GM21367 (cell line): ENCODE measurements at regions not wholly inside any gene's neighbourhood (a gene's known extent, or its start where the extent isn't known, plus 50 kb on each side); places are given as distances from the start of the nearest gene placed in this dataset.
"Not testable (repeated sequence)": the region's sequence is repeated elsewhere in the genome, so short reads cannot be mapped to it uniquely, and the experiment has no call there.

Experiments used
- ATAC-seq: cut with Tn5 transposase; IDR thresholded peaks from one replicate; pipeline ENCODE4 v1.9.1; 2021; ENCODE audit not compliant: unreplicated experiment

GRCh38 chr2:215722986-215723630 is 287.2 kb upstream of the FN1 start:
- no peak for ATAC-seq

GRCh38 chr2:215722125-215722524 is 286.3 kb upstream of the FN1 start:
- ATAC-seq = no peak

- ATAC-seq = not testable (repeated sequence)
These were observed 285.6 kb upstream of the FN1 start for GRCh38 chr2:215721515-215721914.

GRCh38 chr2:215718890-215719289 is 283.0 kb upstream of the FN1 start:
- ATAC-seq = no peak

DNA sequence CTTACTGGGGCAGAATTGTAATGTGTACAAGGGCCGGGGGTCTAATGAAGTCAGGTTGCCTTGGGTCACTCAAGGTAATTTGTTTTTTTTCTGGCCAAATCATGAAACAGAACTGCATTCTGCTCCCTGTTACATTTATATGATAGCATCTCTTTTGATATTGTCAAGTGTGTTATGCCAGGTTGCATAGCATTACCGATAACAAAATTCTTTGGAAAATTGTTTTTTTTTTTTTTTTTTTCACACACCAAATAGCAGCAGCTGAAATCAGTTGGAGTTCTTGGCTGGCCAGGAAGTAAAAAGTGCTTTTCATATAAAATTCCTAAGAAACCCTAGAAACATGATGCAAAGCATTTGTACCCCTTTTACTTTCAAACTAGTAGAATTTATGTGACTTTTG is 282.6 kb upstream of the FN1 start:
- ATAC-seq = no peak

DNA sequence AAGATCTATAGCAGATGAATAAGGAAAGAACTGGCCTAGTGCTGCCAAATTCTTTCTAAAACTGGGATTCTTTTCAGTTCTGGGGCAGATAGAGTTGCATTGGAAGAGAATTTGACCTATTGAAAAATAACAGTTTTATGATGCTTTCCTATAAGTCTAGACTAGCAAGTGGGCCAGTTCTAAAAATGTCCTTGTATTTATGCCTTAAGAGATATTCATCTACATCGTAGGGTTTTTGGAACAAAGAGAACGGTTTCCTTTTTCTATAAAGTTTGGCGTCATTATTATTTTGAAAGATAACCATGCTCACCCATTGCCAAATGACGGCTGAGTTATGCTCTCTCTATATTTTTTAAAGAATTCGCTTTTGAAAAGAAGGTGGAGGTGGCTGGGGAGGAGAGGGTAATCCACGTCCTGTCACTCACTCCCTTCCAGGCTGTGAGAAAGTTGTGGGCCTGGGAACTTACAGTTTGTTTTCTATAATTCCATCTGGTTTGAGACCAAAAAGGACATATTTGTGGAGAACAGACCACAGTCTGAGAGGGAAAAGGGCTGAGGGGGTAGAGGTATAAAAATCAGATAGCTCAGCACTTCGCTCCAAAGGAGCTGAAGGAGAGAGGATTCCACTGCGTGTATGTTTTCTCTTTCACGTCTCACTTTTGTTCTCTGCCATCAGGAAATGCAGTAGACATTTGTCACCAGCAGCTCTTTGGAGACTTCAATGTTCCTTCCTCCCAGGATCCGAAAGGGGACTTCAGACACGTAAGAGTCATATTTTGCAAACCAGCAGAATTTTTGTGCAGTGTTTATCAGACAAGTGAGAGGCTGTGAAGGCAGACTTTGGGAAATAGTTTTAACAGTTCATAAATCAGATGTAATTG is 281.9 kb upstream of the FN1 start:
- no peak for ATAC-seq

DNA sequence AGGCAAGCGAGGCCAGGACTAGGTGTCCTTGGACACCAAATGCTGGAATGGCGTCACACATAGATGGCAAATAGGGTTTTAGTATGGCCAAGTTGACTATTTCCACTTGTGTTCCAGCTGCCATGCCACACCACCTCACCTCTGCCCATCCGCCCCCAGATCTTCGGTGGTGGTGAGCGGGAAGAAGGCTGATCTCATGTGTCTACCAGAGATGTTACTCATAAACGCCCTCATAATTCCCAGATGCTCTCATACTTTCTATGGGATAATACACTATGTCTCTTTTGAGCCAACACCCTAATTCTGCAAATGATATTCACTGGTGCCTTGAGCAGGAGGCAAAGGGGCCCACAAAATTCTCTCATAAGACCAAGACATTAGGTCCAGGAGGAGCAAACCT is 281.1 kb upstream of the FN1 start:
- no peak for ATAC-seq

- no peak for ATAC-seq
These were observed 277.3 kb upstream of the FN1 start for GRCh38 chr2:215712871-215713790.

- no peak for ATAC-seq
These were observed 276.5 kb upstream of the FN1 start for GRCh38 chr2:215712219-215712868.

- ATAC-seq = no peak
These were observed 275.7 kb upstream of the FN1 start for GRCh38 chr2:215711471-215712034.

DNA sequence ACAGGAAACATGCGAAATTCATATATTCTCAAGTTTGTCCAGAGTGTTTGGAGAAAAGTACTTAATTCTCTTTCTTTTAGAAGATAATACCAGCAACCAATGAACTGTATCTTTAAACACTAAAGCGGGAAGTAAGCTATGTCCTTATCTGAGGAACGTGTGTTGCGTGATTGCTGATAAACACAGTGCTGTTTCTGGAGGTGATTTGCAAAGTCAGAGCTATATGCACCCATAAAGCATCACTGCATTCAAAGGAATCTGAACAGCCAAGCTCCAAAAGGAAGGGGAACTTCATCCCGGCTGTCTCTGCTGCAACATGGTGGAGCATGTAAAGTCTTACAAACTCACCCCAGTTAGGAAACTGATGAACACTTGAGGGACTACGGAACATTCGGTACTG is 271.7 kb upstream of the FN1 start:
- ATAC-seq = no peak

GRCh38 chr2:215705771-215706361 is 270.0 kb upstream of the FN1 start:
- ATAC-seq = no peak

DNA sequence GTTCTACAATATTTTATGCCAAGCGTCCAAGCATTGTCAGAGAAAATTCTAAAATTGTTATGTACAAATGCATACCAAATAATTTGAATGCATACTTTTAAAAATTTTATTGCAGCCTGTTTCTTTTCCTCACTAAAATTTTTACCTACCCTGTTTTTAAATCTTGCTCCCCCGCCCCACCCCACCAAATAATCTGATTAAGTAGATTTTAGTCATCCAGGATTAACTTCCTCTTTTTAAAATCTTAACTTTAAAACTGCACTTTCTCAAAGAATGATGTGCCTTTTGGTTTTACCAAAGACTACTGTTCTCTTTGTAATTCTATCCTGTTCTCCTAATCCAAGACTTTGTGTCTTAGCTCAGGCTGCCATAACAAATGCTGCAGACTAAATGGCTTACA is 269.4 kb upstream of the FN1 start:
- no peak for ATAC-seq

- no peak for ATAC-seq
These were observed 266.4 kb upstream of the FN1 start for GRCh38 chr2:215702116-215702902.

DNA sequence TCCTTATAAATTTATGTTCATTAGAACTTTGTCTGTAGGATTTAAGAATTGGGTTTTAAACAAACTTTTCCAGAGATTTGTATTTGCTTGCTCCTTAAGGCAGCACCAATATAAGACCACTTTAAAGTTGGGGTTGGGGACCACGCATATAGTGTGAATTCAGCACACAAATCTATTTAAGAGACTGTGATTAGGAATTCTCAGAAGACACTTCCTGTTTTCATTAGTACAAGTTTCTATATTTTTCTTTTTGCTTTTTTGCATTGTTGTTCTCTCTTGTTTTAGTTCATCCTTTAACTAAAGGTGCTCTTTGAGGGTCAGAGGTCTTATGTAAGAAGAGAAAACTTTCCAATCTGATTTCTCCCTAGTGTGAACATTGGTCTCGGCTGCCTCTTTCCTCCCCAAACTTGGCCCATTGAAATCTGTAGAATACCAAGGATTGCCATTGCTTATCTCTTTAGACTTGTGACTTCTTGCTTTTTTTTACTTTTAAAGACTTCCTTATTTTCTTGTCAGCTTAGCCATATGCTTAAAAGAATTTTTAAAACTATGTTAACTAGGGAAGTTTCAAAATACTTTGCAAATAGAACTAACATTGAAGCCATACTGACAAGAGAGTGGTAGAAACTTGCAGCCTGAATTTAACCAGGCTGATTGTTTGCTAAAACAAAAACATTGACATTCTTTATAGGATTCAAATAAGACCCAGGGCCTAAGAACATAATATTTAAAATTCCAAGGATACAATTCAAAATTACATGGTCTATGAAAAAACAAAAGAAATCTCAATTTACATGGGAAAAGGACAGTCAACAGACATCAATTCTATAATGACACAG is 264.1 kb upstream of the FN1 start:
- no peak for ATAC-seq

- no peak for ATAC-seq
These were observed 263.1 kb upstream of the FN1 start for GRCh38 chr2:215699018-215699417.

GRCh38 chr2:215698566-215698965 is 262.7 kb upstream of the FN1 start:
- ATAC-seq = no peak

DNA sequence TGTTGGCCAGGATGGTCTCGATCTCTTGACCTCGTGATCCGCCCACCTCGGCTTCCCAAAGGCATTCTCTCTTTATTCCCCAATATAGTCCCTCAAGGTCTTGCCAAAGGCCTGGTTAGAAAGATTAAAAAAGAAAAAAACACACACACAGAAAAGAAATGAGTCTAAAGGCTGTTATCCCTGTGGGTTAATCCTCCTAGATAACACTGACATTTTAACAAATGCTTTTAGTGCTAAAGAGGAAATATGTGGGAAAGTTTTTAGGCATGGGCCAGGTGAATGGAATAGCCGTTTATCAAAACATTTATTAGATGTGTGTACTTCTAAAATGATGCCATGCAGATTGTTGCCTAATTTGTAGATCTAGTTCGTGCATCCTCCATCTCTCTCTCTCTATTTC is 261.6 kb upstream of the FN1 start:
- ATAC-seq = no peak

DNA sequence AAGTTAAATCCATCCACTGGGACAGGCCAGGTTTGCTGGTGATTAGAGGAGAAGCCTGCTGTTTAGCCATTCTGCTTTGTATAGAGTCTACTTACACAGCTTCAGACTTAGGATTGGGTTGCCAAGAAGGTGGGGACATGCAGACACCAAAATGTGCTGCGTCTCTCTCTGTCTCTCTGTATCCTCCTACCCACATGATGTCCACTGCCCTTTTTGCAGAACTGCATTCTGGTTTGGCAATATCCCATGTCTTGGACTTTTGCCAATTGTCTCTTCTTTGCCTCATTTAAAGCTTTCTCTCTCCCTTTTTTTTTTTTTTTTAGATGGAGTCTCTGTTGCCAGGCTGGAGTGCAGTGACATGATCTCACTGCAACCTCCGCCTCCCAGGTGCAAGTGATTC is 261.1 kb upstream of the FN1 start:
- no peak for ATAC-seq
